Left cardiac atrium (tissue), 4 donors: ENCODE measurements at regions not wholly inside any gene's neighbourhood (a gene's known extent, or its start where the extent isn't known, plus 50 kb on each side); places are given as distances from the start of the nearest gene placed in this dataset.
"Not testable (repeated sequence)": the region's sequence is repeated elsewhere in the genome, so short reads cannot be mapped to it uniquely, and the experiment has no call there.

Experiments used
- ATAC-seq, 2 donors: fragments of 200-7000 bp; cut with Tn5 transposase; one replicate each; pipeline ENCODE4 v1.9.1; 2020; ENCODE audit warnings: mild to moderate bottlenecking in 2 of 2, moderate library complexity in 2 of 2
- DNase-seq: peaks from one replicate; pipeline ENCODE4 v3.0.0-alpha.2; 2020
- intact Hi-C, 2 donors: fragments of 100-400 bp; cut with DNase I; formaldehyde crosslinking; loops; one replicate each; pipeline versions ENCODE4 v1.14.1 to v1.15.1; 2022 to 2023
- donor health status: DM: no; HTN: yes; CAD: no.
- donor health status: DM: no; HTN: yes; CAD: no; lungs with severe emphysema.
- donor health status: DM: yes; HTN: yes; CAD: no.
- donor health status: Dilated cardiomyopathy.

GRCh38 chr6:60810216-60810615 lies 1475.8 kb downstream of the KHDRBS2 start:
- intact Hi-C loops = not testable (repeated sequence)
- peak in 1 of 2 donors; percentile 44 for ATAC-seq

GRCh38 chr6:60799146-60799545 lies 1486.9 kb downstream of the KHDRBS2 start:
- intact Hi-C loops, DNase-seq, ATAC-seq: not testable (repeated sequence)

More at GRCh38 chr6:60810216-60810615, 1475.8 kb downstream of the KHDRBS2 start:
- not testable (repeated sequence) for DNase-seq

- intact Hi-C loops = not testable (repeated sequence)
Observed at GRCh38 chr6:60797831-60798230, 1488.2 kb downstream of the KHDRBS2 start.

GRCh38 chr6:60789601-60790000 lies 1496.4 kb downstream of the KHDRBS2 start:
- intact Hi-C loops, DNase-seq, ATAC-seq: not testable (repeated sequence)

More at GRCh38 chr6:60797831-60798230, 1488.2 kb downstream of the KHDRBS2 start:
- ATAC-seq, DNase-seq: not testable (repeated sequence)

- DNase-seq, ATAC-seq, intact Hi-C loops: not testable (repeated sequence)
Observed at GRCh38 chr6:60782698-60783464, 1503.1 kb downstream of the KHDRBS2 start.

- intact Hi-C loops, DNase-seq, ATAC-seq: not testable (repeated sequence)
Observed at GRCh38 chr6:60779591-60779990, 1506.4 kb downstream of the KHDRBS2 start.

GRCh38 chr6:60767791-60768499 lies 1518.1 kb downstream of the KHDRBS2 start:
- ATAC-seq, intact Hi-C loops, DNase-seq: not testable (repeated sequence)

- ATAC-seq, intact Hi-C loops, DNase-seq: not testable (repeated sequence)
Observed at GRCh38 chr6:60765331-60765730, 1520.7 kb downstream of the KHDRBS2 start.

- intact Hi-C loops, DNase-seq: not testable (repeated sequence)
- ATAC-seq = peak in 1 of 2 donors; percentile 33
Observed at GRCh38 chr6:60763464-60764080, 1522.5 kb downstream of the KHDRBS2 start.

GRCh38 chr6:60760928-60761327 lies 1525.1 kb downstream of the KHDRBS2 start:
- ATAC-seq, intact Hi-C loops, DNase-seq: not testable (repeated sequence)

GRCh38 chr6:60759149-60759825 lies 1526.7 kb downstream of the KHDRBS2 start:
- DNase-seq, intact Hi-C loops, ATAC-seq: not testable (repeated sequence)

GRCh38 chr6:60758725-60759124 lies 1527.3 kb downstream of the KHDRBS2 start:
- intact Hi-C loops, DNase-seq, ATAC-seq: not testable (repeated sequence)

- intact Hi-C loops = no loop called here
- DNase-seq (no peak), ATAC-seq (no peak)
Observed at GRCh38 chr6:60754879-60755278, 1531.1 kb downstream of the KHDRBS2 start.

- DNase-seq, ATAC-seq, intact Hi-C loops: not testable (repeated sequence)
Observed at GRCh38 chr6:60750353-60751081, 1535.5 kb downstream of the KHDRBS2 start.

GRCh38 chr6:60747765-60748556 lies 1538.1 kb downstream of the KHDRBS2 start:
- ATAC-seq, intact Hi-C loops, DNase-seq: not testable (repeated sequence)

GRCh38 chr6:60737764-60738425 lies 1548.1 kb downstream of the KHDRBS2 start:
- ATAC-seq, DNase-seq, intact Hi-C loops: not testable (repeated sequence)

- ATAC-seq, intact Hi-C loops, DNase-seq: not testable (repeated sequence)
Observed at GRCh38 chr6:60737315-60737714, 1548.7 kb downstream of the KHDRBS2 start.
